ENCODE measurements at regions not wholly inside any gene's neighbourhood (a gene's known extent, or its start where the extent isn't known, plus 50 kb on each side); places are given as distances from the start of the nearest gene placed in this dataset.

- no peak for TF ChIP-seq CTCF (conservative IDR thresholded peaks at IDR 0.05)
- H3K27ac ChIP-seq: no peak overlapping the region
These were observed 186.6 kb upstream of the RORA start for GRCh38 chr15:61415617-61416120.

GRCh38 chr15:61411902-61412510 lies 182.9 kb upstream of the RORA start:
- H3K27ac ChIP-seq: peak overlapping the region; percentile 40
- 0 out of 2 replicates have a peak, but pooled peaks have one; percentile 9 for TF ChIP-seq CTCF (conservative IDR thresholded peaks at IDR 0.05)

GRCh38 chr15:61410662-61411061 lies 181.6 kb upstream of the RORA start:
- no peak for TF ChIP-seq CTCF (conservative IDR thresholded peaks at IDR 0.05)
- H3K27ac ChIP-seq: no peak overlapping the region

GRCh38 chr15:61404567-61404966 lies 175.5 kb upstream of the RORA start:
- no peak overlapping the region for H3K27ac ChIP-seq
- no peak for TF ChIP-seq CTCF (conservative IDR thresholded peaks at IDR 0.05)

GRCh38 chr15:61403884-61404283 lies 174.8 kb upstream of the RORA start:
- H3K27ac ChIP-seq: no peak overlapping the region
- no peak for TF ChIP-seq CTCF (conservative IDR thresholded peaks at IDR 0.05)

- no peak overlapping the region for H3K27ac ChIP-seq
- TF ChIP-seq CTCF (conservative IDR thresholded peaks at IDR 0.05): no peak
These were observed 173.0 kb upstream of the RORA start for GRCh38 chr15:61401903-61402698.

- no peak overlapping the region for H3K27ac ChIP-seq
- TF ChIP-seq CTCF (conservative IDR thresholded peaks at IDR 0.05): no peak
These were observed 169.2 kb upstream of the RORA start for GRCh38 chr15:61398310-61398709.
